SK-N-DZ (cell line): ENCODE measurements at regions not wholly inside any gene's neighbourhood (a gene's known extent, or its start where the extent isn't known, plus 50 kb on each side); places are given as distances from the start of the nearest gene placed in this dataset.

Source experiments
- DNase-seq: peaks from one replicate; pipeline ENCODE4 v3.0.0-alpha.2; 2015; ENCODE audit warnings: low spot score

DNA sequence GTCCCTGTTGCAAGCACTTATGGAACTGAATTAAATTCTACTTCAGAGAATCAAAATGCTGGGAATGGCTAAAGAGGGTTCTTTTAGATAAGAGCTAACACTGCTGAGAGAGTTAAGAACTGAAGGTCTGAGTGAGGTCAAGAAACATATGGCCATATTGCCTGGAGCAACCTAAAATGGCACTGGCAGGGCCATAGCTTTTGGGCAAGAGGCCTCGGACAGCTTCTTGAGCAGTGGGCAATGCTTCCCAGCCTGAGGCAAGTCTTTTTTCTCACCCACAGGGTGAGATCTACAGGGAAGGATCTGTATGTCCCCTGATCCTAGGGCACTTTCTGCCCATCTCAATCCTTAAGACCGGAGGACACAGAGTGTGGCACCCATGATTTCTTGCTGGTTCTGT, 244.6 kb upstream of the NT5C1B start:
- DNase-seq = no peak

DNA sequence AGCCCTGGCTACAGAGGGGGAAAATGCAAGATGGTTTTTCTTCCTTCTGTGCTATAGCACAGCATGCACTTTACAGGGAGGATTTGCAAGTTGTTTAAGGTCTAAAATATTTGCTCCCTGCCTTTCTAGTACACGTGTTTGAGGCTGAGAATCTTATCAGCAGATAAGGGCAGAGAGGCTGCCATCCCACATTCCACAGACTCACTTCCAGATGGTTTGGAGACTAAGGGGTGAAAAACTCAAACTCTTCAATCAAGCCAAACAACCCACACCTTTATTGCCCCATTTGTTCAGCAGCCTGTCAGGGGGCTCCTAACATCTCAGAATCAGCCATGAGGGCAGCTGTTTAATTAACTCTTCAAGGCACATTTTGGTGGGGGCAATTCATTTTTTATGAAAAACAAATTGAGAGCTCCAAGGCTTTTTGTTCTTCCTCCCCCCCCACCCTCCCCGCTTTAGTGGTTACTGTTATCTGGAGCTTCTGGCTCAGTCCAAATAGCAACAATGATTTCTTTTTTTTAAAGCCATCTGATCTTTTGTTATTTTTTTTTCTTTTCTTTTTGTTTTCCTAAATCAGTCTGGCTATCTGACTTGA, 242.6 kb upstream of the NT5C1B start:
- DNase-seq = no peak

DNA sequence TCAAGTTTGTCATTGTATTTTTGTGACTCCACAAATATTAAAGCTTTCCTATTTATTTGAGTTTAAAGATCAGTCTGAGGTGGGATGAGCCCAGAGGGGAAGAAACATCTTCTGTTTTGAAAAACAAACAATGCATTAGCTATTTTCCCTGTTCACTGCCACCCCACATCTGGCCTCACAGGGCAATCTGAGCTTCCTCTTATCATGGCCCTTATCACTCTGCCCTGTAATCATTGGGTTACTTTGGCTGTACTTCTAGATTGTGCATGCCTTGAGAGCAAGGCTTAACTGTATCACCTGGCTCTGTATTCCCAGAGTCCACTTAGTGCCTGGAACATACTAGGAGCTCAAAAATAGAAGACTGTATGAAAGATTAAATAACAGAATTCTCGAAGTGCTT, 241.6 kb upstream of the NT5C1B start:
- DNase-seq = no peak

DNA sequence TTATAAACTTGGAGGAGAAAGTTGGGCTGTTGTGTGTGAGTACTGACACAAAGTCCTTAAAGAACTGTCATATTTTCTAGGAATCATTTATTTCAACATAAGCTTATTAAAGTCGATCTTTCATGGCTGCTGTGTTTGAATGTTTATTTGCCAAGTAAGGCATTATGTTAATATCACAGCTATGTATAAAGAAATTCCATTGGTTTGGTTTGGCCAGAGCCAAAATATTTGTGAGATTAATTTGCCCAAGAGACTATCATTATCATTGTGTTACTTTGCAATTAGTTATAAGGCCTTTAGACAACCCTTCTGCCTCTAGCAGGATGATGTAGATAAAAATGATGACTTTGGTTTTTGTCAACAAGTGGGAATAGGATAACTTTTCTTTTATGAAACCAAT, 240.6 kb upstream of the NT5C1B start:
- no peak for DNase-seq

DNA sequence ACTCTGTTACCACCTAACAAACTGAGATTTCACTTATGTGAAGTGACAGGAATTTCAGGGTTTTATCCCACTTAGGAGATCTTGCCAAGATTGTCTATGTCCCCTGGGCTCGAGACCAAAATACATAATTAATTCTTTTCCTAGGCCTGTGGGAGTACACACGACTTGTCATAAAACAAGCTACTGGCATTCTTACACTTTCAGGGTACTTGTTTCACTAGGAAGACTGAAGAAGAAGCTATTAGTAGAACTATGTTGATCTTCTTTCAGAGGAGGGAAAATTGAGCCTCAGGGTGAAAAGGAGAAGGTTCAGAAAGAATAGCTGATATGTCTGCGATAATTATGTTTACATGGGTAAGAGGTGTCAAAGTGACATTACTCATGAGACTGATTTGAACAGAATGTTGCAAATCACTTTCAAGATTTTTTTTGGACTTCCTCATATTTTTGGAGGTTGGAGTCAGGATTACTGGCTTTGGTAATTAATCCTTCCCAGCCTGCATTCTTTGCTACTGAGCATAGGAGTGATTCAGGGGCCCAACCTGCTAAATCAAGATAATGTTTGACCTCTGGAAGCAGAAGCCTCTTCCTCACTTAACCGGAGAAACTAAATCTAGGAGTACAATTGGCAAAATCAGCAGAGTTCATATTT, 240.0 kb upstream of the NT5C1B start:
- DNase-seq = no peak

DNA sequence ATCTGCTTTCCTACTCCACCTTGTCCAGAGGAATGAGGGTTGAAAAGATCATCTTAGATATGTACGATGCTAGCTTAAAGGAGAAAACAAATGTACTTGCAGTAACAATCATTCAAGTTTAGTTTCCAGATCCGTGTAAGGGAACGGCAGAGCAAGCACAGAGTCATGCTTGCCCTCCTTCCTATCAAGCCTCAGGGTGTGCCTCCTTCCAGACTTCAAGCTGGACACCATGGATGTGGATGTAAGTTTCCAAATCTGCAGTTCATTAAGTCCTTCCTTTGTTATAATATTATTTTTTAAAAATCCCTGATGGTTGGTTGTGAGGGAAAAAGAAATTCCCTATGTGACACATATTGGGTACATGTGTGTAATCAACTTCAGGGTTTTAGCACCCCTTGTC, 238.9 kb upstream of the NT5C1B start:
- no peak for DNase-seq

DNA sequence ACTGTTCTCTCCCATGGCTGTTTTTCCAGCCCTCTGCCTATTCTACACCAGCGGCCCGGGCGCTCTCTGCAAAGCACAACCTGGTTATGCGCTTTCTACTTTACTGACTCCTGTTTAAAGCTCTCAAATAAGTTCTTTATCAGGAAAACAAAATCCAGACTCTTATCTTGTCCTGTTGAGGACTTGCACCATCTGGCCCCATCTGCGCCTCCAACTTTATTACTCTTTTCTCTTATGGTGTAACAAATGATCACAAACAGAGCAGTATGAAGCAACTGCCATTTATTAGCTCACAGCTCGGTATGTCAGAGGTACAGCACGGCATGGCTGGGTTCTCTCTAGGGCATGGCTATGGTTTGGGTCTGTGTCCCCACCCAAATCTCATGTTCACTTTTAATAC, 236.5 kb upstream of the NT5C1B start:
- DNase-seq = no peak

DNA sequence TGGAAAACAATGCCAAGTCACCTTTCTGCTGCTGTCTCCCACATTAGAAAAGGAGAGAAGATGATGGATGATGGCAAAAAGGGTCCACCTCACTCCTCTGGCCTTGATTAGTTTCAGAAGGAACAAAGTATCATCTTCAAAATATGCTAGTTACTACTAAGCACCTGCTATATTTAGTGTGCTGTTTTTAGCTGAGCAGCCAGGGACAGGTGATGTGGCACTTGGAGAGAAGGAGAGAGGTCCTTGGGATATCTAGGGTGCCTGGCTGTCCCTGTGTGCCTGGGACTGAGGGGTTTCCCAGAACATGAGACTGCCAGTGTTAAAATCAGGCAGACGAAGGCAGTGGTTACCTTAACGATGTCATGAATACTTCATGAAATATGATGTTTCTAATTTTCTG, 235.5 kb upstream of the NT5C1B start:
- DNase-seq = no peak

DNA sequence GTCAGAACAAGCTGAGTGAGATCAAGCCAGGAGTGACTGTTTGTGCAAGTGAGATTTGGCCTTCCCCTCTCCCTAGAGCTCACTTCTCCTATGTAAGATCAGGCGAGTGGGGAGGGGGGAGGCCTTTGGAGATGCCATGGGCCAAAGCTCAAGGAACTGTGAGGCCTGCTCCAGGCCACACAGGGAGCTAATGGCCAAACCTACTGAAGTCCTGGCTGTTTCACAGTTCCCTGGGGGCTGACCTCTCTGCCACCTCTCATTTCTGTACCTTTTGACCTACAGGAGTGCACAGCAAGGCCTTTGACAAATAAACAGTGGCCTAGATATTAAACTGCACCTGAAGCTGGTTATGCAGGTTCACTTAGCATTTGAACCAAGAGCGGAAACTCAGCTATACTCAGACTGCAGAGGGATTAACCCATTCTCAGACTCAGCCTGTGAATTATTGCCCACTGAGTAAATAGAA, 235.0 kb upstream of the NT5C1B start:
- DNase-seq = no peak

DNA sequence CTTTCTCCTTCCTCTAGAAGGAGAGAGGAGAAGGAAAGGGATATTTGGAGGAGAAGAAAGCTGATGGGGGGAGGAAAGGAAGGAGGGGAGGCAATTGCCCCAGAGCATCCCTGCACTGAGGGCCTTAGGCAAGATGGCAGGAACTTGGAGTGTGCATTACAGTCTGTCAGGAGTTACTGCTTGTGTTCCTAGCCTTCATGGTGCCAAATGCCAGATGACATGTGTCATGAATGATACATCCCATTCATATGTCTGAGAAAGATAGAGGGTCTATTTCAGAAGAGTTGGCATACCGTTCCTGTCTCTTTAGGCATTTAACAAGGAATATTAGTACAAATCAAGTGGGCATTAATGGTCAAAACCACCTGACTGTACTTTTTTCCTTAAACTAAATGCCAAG, 232.1 kb upstream of the NT5C1B start:
- no peak for DNase-seq

DNA sequence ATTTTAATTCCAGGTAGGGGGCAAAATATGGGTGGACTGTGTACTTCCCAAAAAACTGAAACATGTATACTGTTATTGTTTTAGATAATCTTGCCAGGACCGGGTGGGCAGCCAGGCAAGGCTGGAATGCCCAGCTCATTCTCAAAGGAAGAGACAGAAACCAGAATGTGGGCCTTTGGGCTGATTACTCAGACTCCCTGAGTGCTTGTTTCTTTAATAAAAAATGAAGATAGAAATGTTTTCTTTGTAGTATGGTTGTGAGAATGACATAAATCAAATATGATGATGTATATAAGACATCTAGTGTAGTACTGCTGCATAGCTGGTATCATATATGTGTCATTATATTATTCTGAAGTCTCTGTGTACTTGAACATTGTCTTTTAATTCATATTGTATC, 231.6 kb upstream of the NT5C1B start:
- no peak for DNase-seq

DNA sequence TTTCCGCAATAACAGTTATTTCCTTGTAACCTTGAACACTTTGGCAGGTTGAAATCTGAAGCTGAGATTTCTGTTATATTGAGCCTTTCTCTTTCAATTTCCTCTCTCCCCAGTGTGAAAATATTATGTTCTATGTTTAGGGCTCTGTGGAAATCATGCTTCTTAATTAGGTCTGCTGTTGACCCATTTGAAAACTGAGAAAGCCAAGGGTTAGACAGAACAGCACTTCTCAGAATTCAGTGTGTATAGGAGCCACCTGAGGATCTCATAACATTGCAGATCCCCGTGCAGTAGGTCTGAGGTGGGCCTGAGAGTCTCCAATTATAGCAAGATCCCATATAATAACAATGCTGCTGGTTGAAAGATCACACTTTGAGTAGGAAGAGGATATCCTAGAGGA, 230.2 kb upstream of the NT5C1B start:
- DNase-seq = no peak

DNA sequence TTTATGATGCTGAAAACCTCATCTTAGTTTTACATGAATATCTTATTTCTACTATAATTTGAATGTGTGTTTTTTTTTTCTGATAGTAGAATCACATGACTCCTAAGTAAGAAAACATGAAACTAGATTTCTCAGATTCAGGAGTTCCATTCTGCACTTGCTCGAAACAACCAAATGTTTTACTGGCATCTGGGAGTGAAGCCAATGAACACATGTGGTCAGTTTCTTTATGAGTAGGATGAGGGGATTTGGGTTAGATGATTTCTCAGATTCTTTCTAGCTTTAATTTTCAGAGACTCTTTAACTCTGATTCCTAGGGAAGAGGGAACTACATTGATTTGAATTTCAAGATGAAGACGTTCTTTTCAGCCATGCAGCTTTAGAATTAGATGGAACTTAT, 225.0 kb upstream of the NT5C1B start:
- DNase-seq = no peak

DNA sequence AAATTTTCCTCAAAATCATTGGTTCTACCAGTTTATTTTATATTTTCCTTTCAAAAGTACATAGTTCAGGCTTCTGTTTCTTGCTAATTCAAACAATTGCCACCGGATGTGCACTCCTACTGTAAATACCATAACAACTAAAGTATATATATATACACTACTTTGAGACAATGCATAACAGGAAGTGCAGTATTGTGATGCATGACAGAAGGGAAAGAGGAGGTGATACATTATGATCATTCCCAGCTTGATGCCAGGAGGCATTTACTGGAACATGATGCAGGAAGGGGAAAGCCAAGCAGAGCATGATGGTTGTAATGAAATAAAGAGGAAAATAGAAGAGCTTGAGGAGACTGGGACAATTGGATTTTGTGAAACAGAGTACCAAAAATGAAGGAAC, 215.2 kb upstream of the NT5C1B start:
- no peak for DNase-seq

DNA sequence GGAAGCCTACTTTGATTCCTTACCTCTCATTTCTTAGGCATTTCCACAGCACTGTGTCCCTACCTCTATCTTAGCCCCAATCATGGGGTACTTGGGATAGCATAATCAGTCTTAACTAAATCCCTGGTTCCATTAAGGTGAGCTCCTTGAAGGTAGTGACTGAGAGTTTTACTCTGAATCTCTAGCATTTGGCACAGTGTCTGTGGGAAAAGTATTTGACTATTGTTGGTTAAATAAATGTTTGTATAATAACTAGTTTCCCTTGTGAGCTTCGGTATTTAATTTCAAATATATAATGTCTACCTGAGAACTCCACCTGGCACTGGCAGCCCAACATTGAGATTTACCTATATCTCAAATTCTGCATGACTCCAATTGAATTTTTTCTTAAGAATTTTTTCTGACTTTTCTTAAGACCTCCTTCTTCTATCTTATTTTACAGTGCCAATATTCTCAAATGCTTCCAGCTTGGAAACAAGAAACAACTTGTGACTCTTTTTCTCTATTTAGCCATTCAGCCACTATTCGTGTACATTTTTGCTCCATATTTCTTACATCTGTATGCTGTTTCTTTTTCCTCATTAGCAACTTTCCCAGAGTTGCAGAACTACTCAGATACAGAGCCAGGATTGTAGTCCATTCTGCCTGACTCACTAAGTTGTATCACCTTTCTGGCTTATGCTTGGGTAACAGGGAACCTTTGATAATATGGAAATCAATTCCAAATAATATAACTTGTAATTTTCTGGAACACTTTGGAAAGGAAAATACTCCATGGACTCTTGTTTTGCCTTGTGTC, 214.0 kb upstream of the NT5C1B start:
- no peak for DNase-seq

DNA sequence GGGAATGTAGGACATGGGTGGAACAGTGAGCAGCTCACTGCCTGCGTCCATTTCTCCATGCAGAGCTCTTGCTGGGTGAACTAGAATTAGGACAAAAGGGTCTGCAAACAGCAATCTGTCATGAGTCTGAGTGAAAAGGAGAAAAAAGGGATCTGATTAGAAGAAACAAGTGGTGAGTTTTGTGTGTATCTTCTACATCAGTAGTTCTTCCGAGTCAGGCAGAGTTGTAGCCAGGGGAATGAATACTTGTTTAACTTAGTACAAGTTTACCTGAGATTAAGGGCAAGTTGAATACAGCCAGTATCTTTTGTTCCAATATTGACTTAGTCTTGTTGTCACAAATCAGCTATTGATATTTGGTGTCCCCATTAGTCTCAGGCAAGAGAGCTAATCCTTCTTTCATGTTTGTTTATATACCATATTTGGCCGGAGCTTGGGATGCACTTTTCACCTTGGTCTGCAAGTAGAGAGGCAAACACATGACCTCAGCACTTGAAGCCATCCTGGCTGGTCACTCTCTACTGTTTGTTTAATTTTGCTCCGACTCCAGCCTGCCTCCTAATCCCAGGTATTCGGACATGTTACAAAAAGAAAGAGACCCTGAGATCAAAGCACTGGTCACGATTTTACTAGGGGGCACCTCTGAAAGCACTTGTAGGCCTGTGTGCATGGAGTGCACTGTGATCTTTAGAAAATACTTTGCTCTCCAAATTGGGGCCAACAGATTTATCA, 211.0 kb upstream of the NT5C1B start:
- DNase-seq = no peak

DNA sequence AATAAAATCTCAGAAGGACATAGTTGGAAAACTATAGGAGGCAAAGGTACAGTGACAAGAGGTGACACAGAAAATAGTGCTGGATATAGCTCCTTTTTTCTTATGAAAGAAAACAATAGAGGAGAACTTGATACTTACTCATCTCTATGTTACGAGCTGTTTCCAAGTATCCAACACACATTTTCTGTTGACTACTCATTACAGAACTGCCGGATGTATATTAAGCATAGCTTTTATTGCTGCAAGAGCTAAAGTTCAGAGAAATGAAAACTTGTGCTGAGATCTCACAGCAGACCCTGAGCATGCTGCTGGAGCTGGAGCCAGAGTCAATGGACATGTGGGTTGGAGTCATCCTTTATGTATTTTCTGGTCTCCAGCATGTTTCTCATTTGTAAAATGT, 210.0 kb upstream of the NT5C1B start:
- DNase-seq = no peak

DNA sequence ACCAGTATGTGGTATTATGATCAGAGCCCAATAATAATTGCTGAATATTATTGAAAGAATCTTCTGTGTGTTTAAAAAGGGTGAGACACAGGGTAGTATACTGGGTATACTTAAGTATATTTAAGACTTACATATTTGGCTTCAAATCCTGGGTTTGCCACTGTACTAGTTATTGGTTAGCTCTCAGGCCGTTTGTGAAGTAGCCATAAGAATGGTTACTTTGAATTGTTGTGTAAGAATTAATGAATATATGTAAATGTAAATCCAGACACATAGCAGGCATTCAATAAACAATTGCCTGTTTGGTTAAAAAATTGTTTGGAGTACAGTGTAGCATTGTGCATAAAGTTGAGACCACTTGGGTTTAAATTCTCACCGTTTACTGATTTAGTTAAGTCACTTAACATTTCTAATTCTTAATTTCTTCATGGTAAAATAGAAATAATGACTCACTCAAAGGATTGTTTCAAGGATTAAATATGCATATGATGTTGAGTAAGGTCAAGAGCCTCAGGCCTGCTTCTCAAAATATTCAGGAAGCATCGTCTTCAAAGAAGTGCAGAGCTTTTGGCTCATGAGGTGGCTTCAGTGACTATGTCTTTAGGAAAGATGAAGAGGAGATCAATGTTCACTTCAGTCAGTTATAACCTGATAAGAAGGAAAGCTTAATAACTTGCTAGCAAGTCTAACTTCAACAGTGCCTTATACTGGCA, 207.9 kb upstream of the NT5C1B start:
- no peak for DNase-seq

DNA sequence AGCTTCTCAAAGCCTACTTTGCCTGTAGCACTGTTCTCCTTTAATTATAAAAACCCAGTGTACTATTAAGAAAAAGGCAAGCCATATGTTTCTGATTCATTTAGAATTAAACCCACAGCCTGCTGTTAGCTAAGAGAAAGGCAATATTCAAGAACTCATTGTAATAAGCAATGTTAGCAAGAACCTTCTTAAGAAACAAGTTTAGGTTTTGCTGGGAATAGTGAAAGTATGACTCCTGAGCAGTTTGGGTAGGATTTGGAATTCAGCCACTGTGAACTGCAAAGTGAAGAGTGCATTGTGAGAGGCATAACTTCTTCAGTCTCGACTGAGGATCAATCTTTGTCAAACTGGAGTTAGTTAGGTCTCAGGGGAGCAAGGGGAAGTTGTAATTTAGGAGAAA, 206.5 kb upstream of the NT5C1B start:
- DNase-seq = no peak

DNA sequence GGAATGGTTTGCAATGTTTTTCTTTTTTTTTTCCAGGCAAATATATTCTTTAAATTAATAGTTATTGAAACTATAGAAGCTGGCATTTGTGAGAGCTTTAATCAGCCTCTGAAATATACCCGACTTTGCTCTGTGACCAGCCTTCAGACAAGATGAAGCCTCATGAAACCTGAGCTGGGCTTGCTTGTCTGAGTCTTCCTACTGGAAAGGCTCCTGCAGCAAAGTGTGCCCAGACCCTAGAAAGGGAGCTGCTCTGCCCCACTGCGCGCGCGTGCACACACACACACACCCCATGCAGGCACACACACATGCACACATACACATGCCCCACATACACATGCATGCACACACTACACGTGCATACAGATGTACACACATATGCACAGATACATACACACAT, 203.3 kb upstream of the NT5C1B start:
- no peak for DNase-seq

DNA sequence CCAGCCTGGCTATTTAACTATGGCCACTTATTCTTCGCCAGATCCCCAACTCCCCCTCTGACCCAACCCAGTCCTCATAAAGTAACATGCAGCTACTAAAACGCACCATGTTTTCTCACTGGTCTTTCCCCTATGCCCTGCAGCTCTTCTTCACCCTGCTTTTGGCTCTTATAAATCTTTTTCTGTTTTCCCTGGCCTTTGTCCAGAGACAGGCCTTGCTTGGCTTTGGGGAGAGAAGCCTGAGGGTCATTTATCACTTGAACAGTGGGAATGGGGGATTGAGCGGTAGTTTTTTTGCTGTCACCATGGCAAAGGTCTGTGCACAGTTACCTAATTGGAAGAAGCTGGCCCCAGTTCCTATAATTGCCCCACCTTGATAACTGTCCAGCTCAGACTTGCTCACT, 202.9 kb upstream of the NT5C1B start:
- no peak for DNase-seq
